GM18909 (cell line): ENCODE measurements at regions not wholly inside any gene's neighbourhood (a gene's known extent, or its start where the extent isn't known, plus 50 kb on each side); places are given as distances from the start of the nearest gene placed in this dataset.

Source experiments
- ATAC-seq: cut with Tn5 transposase; IDR thresholded peaks from one replicate; pipeline ENCODE4 v1.9.1; 2021; ENCODE audit warnings: mild to moderate bottlenecking; ENCODE audit not compliant: unreplicated experiment, poor library complexity

- ATAC-seq = no peak
Observed at GRCh38 chr5:93280518-93280917, 300.5 kb downstream of the NR2F1-AS1 start.

- ATAC-seq = no peak
Observed at GRCh38 chr5:93279296-93279963, 301.6 kb downstream of the NR2F1-AS1 start.

GRCh38 chr5:93278896-93279295 lies 302.1 kb downstream of the NR2F1-AS1 start:
- no peak for ATAC-seq

GRCh38 chr5:93277051-93277450 lies 304.0 kb downstream of the NR2F1-AS1 start:
- no peak for ATAC-seq

GRCh38 chr5:93275376-93275775 lies 305.6 kb downstream of the NR2F1-AS1 start:
- ATAC-seq = no peak

- no peak for ATAC-seq
Observed at GRCh38 chr5:93274291-93274690, 306.7 kb downstream of the NR2F1-AS1 start.

GRCh38 chr5:93273176-93273575 lies 307.8 kb downstream of the NR2F1-AS1 start:
- no peak for ATAC-seq

- ATAC-seq = no peak
Observed at GRCh38 chr5:93272108-93272507, 308.9 kb downstream of the NR2F1-AS1 start.

GRCh38 chr5:93267736-93268135 lies 313.3 kb downstream of the NR2F1-AS1 start:
- ATAC-seq = no peak

GRCh38 chr5:93267276-93267675 lies 313.7 kb downstream of the NR2F1-AS1 start:
- ATAC-seq = no peak

GRCh38 chr5:93257616-93258015 lies 323.4 kb downstream of the NR2F1-AS1 start:
- ATAC-seq = no peak

GRCh38 chr5:93255796-93256195 lies 325.2 kb downstream of the NR2F1-AS1 start:
- no peak for ATAC-seq

GRCh38 chr5:93252165-93252564 lies 328.9 kb downstream of the NR2F1-AS1 start:
- ATAC-seq = no peak

- ATAC-seq = no peak
Observed at GRCh38 chr5:93251347-93251746, 329.7 kb downstream of the NR2F1-AS1 start.

- no peak for ATAC-seq
Observed at GRCh38 chr5:93250424-93250823, 330.6 kb downstream of the NR2F1-AS1 start.

- no peak for ATAC-seq
Observed at GRCh38 chr5:93249651-93250289, 331.2 kb downstream of the NR2F1-AS1 start.

- ATAC-seq = no peak
Observed at GRCh38 chr5:93247105-93247504, 333.9 kb downstream of the NR2F1-AS1 start.

- no peak for ATAC-seq
Observed at GRCh38 chr5:93246090-93246855, 334.7 kb downstream of the NR2F1-AS1 start.

GRCh38 chr5:93245226-93245625 lies 335.8 kb downstream of the NR2F1-AS1 start:
- no peak for ATAC-seq

- ATAC-seq = no peak
Observed at GRCh38 chr5:93243481-93243880, 337.5 kb downstream of the NR2F1-AS1 start.

GRCh38 chr5:93240228-93240834 lies 340.7 kb downstream of the NR2F1-AS1 start:
- peak; percentile 62 for ATAC-seq
